ENCODE measurements at regions not wholly inside any gene's neighbourhood (a gene's known extent, or its start where the extent isn't known, plus 50 kb on each side); places are given as distances from the start of the nearest gene placed in this dataset.

GRCh38 chr3:180534828-180535227 is 67.1 kb upstream of the TTC14 start:
- Histone ChIP-seq H3K4me2 (no peak overlapping the region), H3K4me1 (no peaks in the 10 kb centered on the region), H3K9me3 (no peaks in the 10 kb centered on the region), H3K27ac (no peak overlapping the region), H3K4me3 (no peak overlapping the region)
- POLR2A ChIA-PET = no interaction called here
- FAIRE-seq (no peak), ATAC-seq (no peak), DNase-seq (ENCODE audit: low read depth in 1 of 2, low spot score in 1 of 2) (no peak)
- 14% methylated on average over 2 of the region's 2 CpGs for WGBS (ENCODE audit: missing lambda C conversion rate)
- CTCF ChIA-PET = no interaction called here
- TF ChIP-seq MYC (IDR thresholded peaks at IDR 0.05; ENCODE audit: borderline replicate concordance, low read length) (no peak), POLR2A (IDR thresholded peaks at IDR 0.05; ENCODE audit: low read length) (no peak), HOXB13 (CRISPR knock-in tag; IDR thresholded peaks at IDR 0.05; ENCODE audit: low read depth) (no peak), HOXA7 (CRISPR knock-in tag; IDR thresholded peaks at IDR 0.05) (no peak), ZNF302 (CRISPR knock-in tag; IDR thresholded peaks at IDR 0.05) (no peak)

GRCh38 chr3:180538493-180538892 is 63.5 kb upstream of the TTC14 start:
- ATAC-seq (no peak), DNase-seq (ENCODE audit: low read depth in 1 of 2, low spot score in 1 of 2) (no peak), FAIRE-seq (no peak)
- H3K4me1 ChIP-seq = no peaks in the 10 kb centered on the region
- POLR2A ChIA-PET = no interaction called here
- CTCF ChIA-PET = no interaction called here
- no peak for TF ChIP-seq MAFK (IDR thresholded peaks at IDR 0.05; ENCODE audit: partially characterized antibody)
- TF ChIP-seq NFE2L2 (conservative IDR thresholded peaks at IDR 0.05; ENCODE audit: low read length) = peak; percentile 53; the same call in 1 of the 2 replicates
- H3K4me3 ChIP-seq = no peak overlapping the region
- no peak overlapping the region for H3K4me2 ChIP-seq
- no peaks in the 10 kb centered on the region for H3K9me3 ChIP-seq
- no peak overlapping the region for H3K27ac ChIP-seq

- ChIA-PET POLR2A (no interaction called here), CTCF (no interaction called here)
- Histone ChIP-seq H3K4me1 (no peaks in the 10 kb centered on the region), H3K9me3 (no peaks in the 10 kb centered on the region), H3K27ac (no peak overlapping the region), H3K4me2 (no peak overlapping the region), H3K4me3 (no peak overlapping the region)
- FAIRE-seq (no peak), ATAC-seq (no peak), DNase-seq (ENCODE audit: low read depth in 1 of 2, low spot score in 1 of 2) (no peak)
- TF ChIP-seq MAFK (IDR thresholded peaks at IDR 0.05; ENCODE audit: partially characterized antibody) (peak; percentile 65), PHF8 (IDR thresholded peaks at IDR 0.05; ENCODE audit: borderline replicate concordance, low read depth) (no peak)
- WGBS (ENCODE audit: missing lambda C conversion rate) = 0% methylated on average over 2 of the region's 2 CpGs
These were observed 58.1 kb upstream of the TTC14 start for GRCh38 chr3:180543877-180544276.

GRCh38 chr3:180546863-180547262 is 55.1 kb upstream of the TTC14 start:
- POLR2A ChIA-PET = no interaction called here
- 0% methylated on average over 1 of the region's 1 CpG for WGBS (ENCODE audit: missing lambda C conversion rate)
- H3K4me1 ChIP-seq = no peaks in the 10 kb centered on the region
- no peak for TF ChIP-seq RCOR1 (IDR thresholded peaks at IDR 0.05; ENCODE audit: low read depth, low read length)
- TF ChIP-seq HOXA7 (CRISPR knock-in tag; IDR thresholded peaks at IDR 0.05) = no peak
- no peak for TF ChIP-seq RFX5 (IDR thresholded peaks at IDR 0.05)
- no peak overlapping the region for H3K4me3 ChIP-seq
- DNase-seq (ENCODE audit: low read depth in 1 of 2, low spot score in 1 of 2) = no peak
- no peak overlapping the region for H3K4me2 ChIP-seq
- CTCF ChIA-PET = no interaction called here
- ATAC-seq = no peak
- FAIRE-seq = no peak
- no peak overlapping the region for H3K27ac ChIP-seq
- no peaks in the 10 kb centered on the region for H3K9me3 ChIP-seq

- FAIRE-seq = no peak
- H3K4me1 ChIP-seq = no peaks in the 10 kb centered on the region
- ChIA-PET POLR2A (no interaction called here), CTCF (no interaction called here)
- TF ChIP-seq EHF (CRISPR knock-in tag; IDR thresholded peaks at IDR 0.05) (no peak), PHF8 (IDR thresholded peaks at IDR 0.05; ENCODE audit: borderline replicate concordance, low read depth) (no peak), KDM5A (IDR thresholded peaks at IDR 0.05) (no peak), FOXS1 (CRISPR knock-in tag; IDR thresholded peaks at IDR 0.05) (no peak), RFX5 (IDR thresholded peaks at IDR 0.05) (no peak), SMC3 (IDR thresholded peaks at IDR 0.05) (no peak)
- no peak overlapping the region for H3K27ac ChIP-seq
- WGBS (ENCODE audit: missing lambda C conversion rate) = 0% methylated on average over 1 of the region's 1 CpG
- no peak for DNase-seq (ENCODE audit: low read depth in 1 of 2, low spot score in 1 of 2)
- no peaks in the 10 kb centered on the region for H3K9me3 ChIP-seq
- no peak for ATAC-seq
- H3K4me3 ChIP-seq = no peak overlapping the region
- no peak overlapping the region for H3K4me2 ChIP-seq
These were observed 53.9 kb upstream of the TTC14 start for GRCh38 chr3:180548050-180548449.

Small RNA genes in the stretch of these regions (small RNA-seq; reads per million reads assigned to genes)
- gene AC134503.1 (0 reads per million in 6 experiments), gene RF00096 (0 reads per million in 6 experiments), gene RNA5SP149 (0 to 20.1 (median 0.82) reads per million in 6 experiments)
